ENCODE measurements at regions not wholly inside any gene's neighbourhood (a gene's known extent, or its start where the extent isn't known, plus 50 kb on each side); places are given as distances from the start of the nearest gene placed in this dataset.

DNA sequence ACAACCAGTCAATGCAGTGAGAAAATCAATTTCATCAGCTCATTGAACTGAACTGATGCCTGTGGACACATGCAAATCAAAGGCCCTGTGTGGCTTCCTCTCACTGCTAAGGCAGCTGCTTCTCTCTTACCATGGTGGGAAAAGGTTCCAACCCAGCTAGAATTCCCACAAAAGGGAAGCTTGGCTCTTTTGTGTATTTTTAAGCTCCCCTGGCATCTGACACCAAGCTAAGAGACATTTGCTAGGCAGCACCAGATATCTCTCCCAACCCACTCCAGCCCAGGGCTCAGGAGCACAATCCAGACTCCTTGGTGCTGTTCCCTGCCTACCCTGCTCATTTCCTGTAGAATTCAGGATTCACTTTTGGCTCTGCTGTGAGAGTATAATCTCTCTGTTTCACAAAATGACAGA is 129.6 kb downstream of the GXYLT1 start:
- no peaks in the 10 kb centered on the region for H3K27me3 ChIP-seq (ENCODE audit: control insufficient read depth in 2 of 2, insufficient read depth in 2 of 2, low read length in 2 of 2)
- H3K4me2 ChIP-seq (ENCODE audit: insufficient read depth, low read length) = no peak overlapping the region
- in situ Hi-C loops (cut with MboI) = loop anchor here (25.0 kb wide), 1 partner anchor 728 kb away; no protein-coding TSS in a partner anchor
- no peak overlapping the region for H3K4me3 ChIP-seq
- H3K79me2 ChIP-seq (ENCODE audit: control insufficient read depth, insufficient read depth, low read length) = no peaks in the 10 kb centered on the region
- H3K9me3 ChIP-seq (replicated peaks; ENCODE audit: control insufficient read depth, insufficient read depth, low read depth, low read length) = no peaks in the 10 kb centered on the region
- BruUV-seq (replicated peaks) = no TSS peak
- no peaks in the 10 kb centered on the region for H3K9me1 ChIP-seq (ENCODE audit: control insufficient read depth, insufficient read depth, low read length)
- DNase-seq (ENCODE audit: extremely low read depth in 1 of 4, low spot score in 3 of 4) (no peak), ATAC-seq (no peak), FAIRE-seq (no peak)
- intact Hi-C loops (cut with micrococcal nuclease) = no loop called here
- no peaks in the 10 kb centered on the region for H3K36me3 ChIP-seq (ENCODE audit: control insufficient read depth, insufficient read depth, low read length)
- TF ChIP-seq POLR3A (IDR thresholded peaks at IDR 0.05; ENCODE audit: borderline replicate concordance, extremely low read depth, insufficient read depth, insufficient read length) (no peak), ZFP36 (IDR thresholded peaks at IDR 0.05; ENCODE audit: low read depth, low read length, partially characterized antibody) (no peak), YBX1 (IDR thresholded peaks at IDR 0.05) (no peak), KLF10 (CRISPR knock-in tag; IDR thresholded peaks at IDR 0.05) (no peak), BDP1 (IDR thresholded peaks at IDR 0.05; ENCODE audit: insufficient read depth, insufficient read length) (no peak), ZNF717 (CRISPR knock-in tag; IDR thresholded peaks at IDR 0.05) (no peak), ZSCAN29 (IDR thresholded peaks at IDR 0.05) (no peak), NFRKB (IDR thresholded peaks at IDR 0.05; ENCODE audit: low read depth) (no peak), TEAD4 (IDR thresholded peaks at IDR 0.05; ENCODE audit: low read length) (no peak), TEAD4 (CRISPR knock-in tag; IDR thresholded peaks at IDR 0.05; ENCODE audit: borderline replicate concordance) (no peak), SAFB2 (IDR thresholded peaks at IDR 0.05; ENCODE audit: borderline replicate concordance, low read depth, low read length, severe bottlenecking) (no peak), POU5F1 (IDR thresholded peaks at IDR 0.05; ENCODE audit: borderline replicate concordance, low read depth, low read length, partially characterized antibody) (no peak), U2AF1 (optimal IDR thresholded peaks at IDR 0.05; ENCODE audit: low read depth, low read length) (no peak), KDM5B (IDR thresholded peaks at IDR 0.05; ENCODE audit: insufficient replicate concordance, low read depth, low read length) (no peak), RBM14 (IDR thresholded peaks at IDR 0.05; ENCODE audit: borderline replicate concordance, insufficient read depth, low read depth, low read length) (no peak), CBX3 (IDR thresholded peaks at IDR 0.05; ENCODE audit: borderline replicate concordance in 1 of 2, low read length in 2 of 2) (no peak), FOXA1 (IDR thresholded peaks at IDR 0.05; ENCODE audit: borderline replicate concordance) (no peak)
- TF ChIP-seq, protein P1, sequence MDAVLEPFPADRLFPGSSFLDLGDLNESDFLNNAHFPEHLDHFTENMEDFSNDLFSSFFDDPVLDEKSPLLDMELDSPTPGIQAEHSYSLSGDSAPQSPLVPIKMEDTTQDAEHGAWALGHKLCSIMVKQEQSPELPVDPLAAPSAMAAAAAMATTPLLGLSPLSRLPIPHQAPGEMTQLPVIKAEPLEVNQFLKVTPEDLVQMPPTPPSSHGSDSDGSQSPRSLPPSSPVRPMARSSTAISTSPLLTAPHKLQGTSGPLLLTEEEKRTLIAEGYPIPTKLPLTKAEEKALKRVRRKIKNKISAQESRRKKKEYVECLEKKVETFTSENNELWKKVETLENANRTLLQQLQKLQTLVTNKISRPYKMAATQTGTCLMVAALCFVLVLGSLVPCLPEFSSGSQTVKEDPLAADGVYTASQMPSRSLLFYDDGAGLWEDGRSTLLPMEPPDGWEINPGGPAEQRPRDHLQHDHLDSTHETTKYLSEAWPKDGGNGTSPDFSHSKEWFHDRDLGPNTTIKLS (IDR thresholded peaks at IDR 0.05; ENCODE audit: borderline replicate concordance, low read depth) = no peak
- TF ChIP-seq, protein P2, sequence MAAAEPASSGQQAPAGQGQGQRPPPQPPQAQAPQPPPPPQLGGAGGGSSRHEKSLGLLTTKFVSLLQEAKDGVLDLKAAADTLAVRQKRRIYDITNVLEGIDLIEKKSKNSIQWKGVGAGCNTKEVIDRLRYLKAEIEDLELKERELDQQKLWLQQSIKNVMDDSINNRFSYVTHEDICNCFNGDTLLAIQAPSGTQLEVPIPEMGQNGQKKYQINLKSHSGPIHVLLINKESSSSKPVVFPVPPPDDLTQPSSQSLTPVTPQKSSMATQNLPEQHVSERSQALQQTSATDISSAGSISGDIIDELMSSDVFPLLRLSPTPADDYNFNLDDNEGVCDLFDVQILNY (CRISPR knock-in tag; IDR thresholded peaks at IDR 0.05) = no peak
- H4K20me1 ChIP-seq (replicated peaks; ENCODE audit: control insufficient read depth, insufficient read depth, low read length) = no peaks in the 10 kb centered on the region
- no peak overlapping the region for H2AFZ ChIP-seq (ENCODE audit: low read depth, low read length)
- H3K27ac ChIP-seq (ENCODE audit: extremely low read depth, low read depth, low read length) = no peak overlapping the region
- no peak overlapping the region for H3K9ac ChIP-seq (ENCODE audit: insufficient read depth in 1 of 2, low read depth in 2 of 2, low read length in 2 of 2)
- POLR2A ChIA-PET = no interaction called here
- CTCF ChIA-PET (ENCODE audit: low intra/inter-chr PET ratio) = interaction anchor here (0.6 kb wide), 1 partner anchor 86 kb away, joined by 3 read pairs; no protein-coding TSS in a partner anchor
- no peaks in the 10 kb centered on the region for H3K4me1 ChIP-seq (replicated peaks in 1 of 2; ENCODE audit: control insufficient read depth in 2 of 2, insufficient read depth in 2 of 2, low read length in 2 of 2)

Measured in K562 (cell line).